Parathyroid adenoma (tissue), 2 donors: ENCODE measurements at regions not wholly inside any gene's neighbourhood (a gene's known extent, or its start where the extent isn't known, plus 50 kb on each side); places are given as distances from the start of the nearest gene placed in this dataset.
"Not testable (repeated sequence)": the region's sequence is repeated elsewhere in the genome, so short reads cannot be mapped to it uniquely, and the experiment has no call there.

Experiments
- H2AFZ ChIP-seq: fragments of 300-600 bp; sonication (generic); one replicate; pipeline ENCODE4 v1.7.0; 2017; ENCODE audit warnings: antibody characterized with exemption, mild to moderate bottlenecking
- H3K27ac ChIP-seq: fragments of 300-600 bp; sonication (generic); one replicate; pipeline ENCODE4 v1.7.0; 2017
- H3K27me3 ChIP-seq: fragments of 300-600 bp; sonication (generic); one replicate; pipeline ENCODE4 v1.7.0; 2017; ENCODE audit warnings: low read length; ENCODE audit not compliant: control insufficient read depth, insufficient read depth
- H3K36me3 ChIP-seq: fragments of 300-600 bp; sonication (generic); one replicate; pipeline ENCODE4 v1.7.0; 2017; ENCODE audit warnings: low read length; ENCODE audit not compliant: control insufficient read depth, insufficient read depth
- H3K4me1 ChIP-seq: fragments of 300-600 bp; sonication (generic); one replicate; pipeline ENCODE4 v1.7.0; 2017; ENCODE audit warnings: control low read depth
- H3K4me2 ChIP-seq: fragments of 300-600 bp; sonication (generic); one replicate; pipeline ENCODE4 v1.7.0; 2017; ENCODE audit warnings: low read length
- H3K4me3 ChIP-seq: fragments of 300-600 bp; sonication (generic); one replicate; pipeline ENCODE4 v1.7.0; 2017; ENCODE audit warnings: low read depth, low read length
- H3K79me2 ChIP-seq: fragments of 300-600 bp; sonication (generic); one replicate; pipeline ENCODE4 v1.7.0; 2017; ENCODE audit warnings: control low read depth
- H3K9ac ChIP-seq: fragments of 300-600 bp; sonication (generic); one replicate; pipeline ENCODE4 v1.7.0; 2017; ENCODE audit warnings: mild to moderate bottlenecking
- H3K9me3 ChIP-seq: fragments of 300-600 bp; sonication (generic); one replicate; pipeline ENCODE4 v1.7.0; 2017; ENCODE audit warnings: low read length; ENCODE audit not compliant: control insufficient read depth
- CTCF ChIP-seq: fragments of 300-600 bp; sonication (generic); IDR thresholded peaks from one replicate; pipeline ENCODE4 v1.7.0; 2017; ENCODE audit warnings: antibody characterized with exemption, mild to moderate bottlenecking
- donor health status: primary hyperparathyroidism.

GRCh38 chr13:50766013-50766412 lies 77.5 kb downstream of the DLEU7 start:
- no peak overlapping the region for H2AFZ ChIP-seq
- H3K4me3 ChIP-seq: no peak overlapping the region
- no peak overlapping the region for H3K9ac ChIP-seq
- H3K4me2 ChIP-seq: no peak overlapping the region
- no peaks in the 10 kb centered on the region for H3K36me3 ChIP-seq
- no peak overlapping the region for H3K27ac ChIP-seq
- no peaks in the 10 kb centered on the region for H3K27me3 ChIP-seq
- TF ChIP-seq CTCF: no peak
- no peaks in the 10 kb centered on the region for H3K9me3 ChIP-seq
- no peaks in the 10 kb centered on the region for H3K79me2 ChIP-seq
- H3K4me1 ChIP-seq: no peaks in the 10 kb centered on the region

- Histone ChIP-seq H3K36me3 (no peaks in the 10 kb centered on the region), H3K4me1 (no peaks in the 10 kb centered on the region), H3K79me2 (no peaks in the 10 kb centered on the region), H3K27ac (no peak overlapping the region), H3K4me3 (no peak overlapping the region), H3K9ac (no peak overlapping the region), H3K27me3 (no peaks in the 10 kb centered on the region), H3K9me3 (no peaks in the 10 kb centered on the region), H2AFZ (no peak overlapping the region), H3K4me2 (no peak overlapping the region)
- no peak for TF ChIP-seq CTCF
These were observed 76.8 kb downstream of the DLEU7 start for GRCh38 chr13:50766695-50767094.

- not testable (repeated sequence) for H3K79me2 ChIP-seq, H3K4me1 ChIP-seq, H3K27me3 ChIP-seq, H3K4me3 ChIP-seq, H3K27ac ChIP-seq, H3K4me2 ChIP-seq, H2AFZ ChIP-seq, H3K9ac ChIP-seq, H3K36me3 ChIP-seq, H3K9me3 ChIP-seq
These were observed 70.6 kb downstream of the DLEU7 start for GRCh38 chr13:50772881-50773280.
